MM.1S (cell line): ENCODE measurements at regions not wholly inside any gene's neighbourhood (a gene's known extent, or its start where the extent isn't known, plus 50 kb on each side); places are given as distances from the start of the nearest gene placed in this dataset.

Experiments
- CTCF ChIP-seq: fragments of 300-600 bp; sonication (generic); IDR thresholded peaks from 2 replicates; pipeline ENCODE4 v1.5.1; 2016; ENCODE audit warnings: antibody characterized with exemption, low read length, mixed read lengths
- EZH2 ChIP-seq: fragments of 300-600 bp; sonication (generic); optimal IDR thresholded peaks from 2 replicates; pipeline ENCODE3; 2017; ENCODE audit warnings: low read depth, mild to moderate bottlenecking, antibody characterized with exemption, low read length, mixed read lengths
- EZH2phosphoT487 ChIP-seq: fragments of 300-600 bp; sonication (generic); IDR thresholded peaks from 2 replicates; pipeline ENCODE4 v1.6.1; 2018; ENCODE audit warnings: antibody characterized with exemption, low read length

- no peak for TF ChIP-seq CTCF
- TF ChIP-seq EZH2, result no peak
- TF ChIP-seq EZH2phosphoT487, result no peak
Observed at GRCh38 chr7:136353287-136353686, 376.1 kb upstream of the MTPN start.
